Stimulated activated CD8-positive, alpha-beta memory T cell treated with anti-CD3 and anti-CD28 coated beads, Interleukin-15, amount 100 ng/mL, for 48 hours (primary cell): ENCODE measurements at regions not wholly inside any gene's neighbourhood (a gene's known extent, or its start where the extent isn't known, plus 50 kb on each side); places are given as distances from the start of the nearest gene placed in this dataset.
"Not testable (repeated sequence)": the region's sequence is repeated elsewhere in the genome, so short reads cannot be mapped to it uniquely, and the experiment has no call there.

Source experiments
- DNase-seq, 2 donors: peaks; one replicate each; pipeline ENCODE4 v3.0.0-alpha.2; 2020; ENCODE audit warnings: low read depth in 2 of 2

DNA sequence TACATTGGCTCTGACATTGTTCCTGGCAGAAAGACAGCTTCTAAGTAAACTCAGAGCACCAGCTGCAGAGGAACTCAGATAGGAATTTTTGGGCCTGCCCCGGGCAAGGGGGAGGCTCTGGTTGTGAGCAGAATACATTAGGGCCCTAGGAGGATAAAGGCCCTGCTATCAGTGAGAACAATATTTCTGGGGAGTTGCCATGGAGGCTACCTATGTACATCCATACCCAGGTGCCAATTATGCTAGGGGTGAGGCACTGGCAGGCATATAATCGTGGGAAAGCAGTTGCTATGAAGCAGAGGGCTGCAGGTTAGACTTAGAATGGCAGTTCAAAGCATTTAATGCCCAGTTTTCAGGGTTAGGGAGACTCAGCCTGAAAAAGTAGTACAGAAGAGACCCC lies 273.5 kb upstream of the EDA2R start:
- DNase-seq, result no peak

DNA sequence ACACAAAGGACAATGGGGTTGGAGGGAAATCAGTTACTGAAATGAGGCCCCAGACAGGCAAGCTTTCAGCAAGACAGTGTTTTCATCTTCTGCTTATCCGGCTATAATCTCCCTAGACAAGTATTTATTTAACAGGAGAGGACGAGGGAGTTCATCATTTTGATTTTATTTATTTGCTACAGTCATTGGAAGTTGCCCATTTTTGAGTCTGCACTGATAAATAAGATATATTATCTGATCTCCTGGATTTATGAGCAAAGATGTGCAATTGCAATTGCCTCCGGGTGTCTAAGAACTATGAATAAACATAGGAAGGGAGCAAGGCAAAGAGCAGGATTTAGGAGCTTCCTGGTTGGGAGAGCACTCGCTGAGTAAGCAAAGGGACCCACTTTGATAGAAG lies 263.2 kb upstream of the EDA2R start:
- no peak for DNase-seq

DNA sequence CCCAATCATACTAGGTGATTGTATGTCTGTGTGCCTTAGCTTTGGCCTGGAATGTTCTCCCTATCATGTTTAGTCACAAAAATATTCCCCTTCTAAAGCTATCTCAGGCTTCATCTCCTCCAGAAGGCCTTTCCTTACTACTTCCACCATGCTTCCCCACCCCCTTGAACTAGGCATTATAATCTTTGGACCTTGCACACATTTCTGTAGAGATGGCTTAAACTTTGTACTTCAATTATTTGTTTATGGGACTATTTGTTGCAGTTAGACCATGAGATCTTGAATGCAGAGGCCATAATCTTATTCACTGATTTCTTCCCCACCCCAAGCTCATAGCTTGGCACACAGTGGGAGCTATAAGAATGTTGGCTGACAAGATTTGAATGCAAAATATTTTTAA lies 262.0 kb upstream of the EDA2R start:
- DNase-seq, result no peak

DNA sequence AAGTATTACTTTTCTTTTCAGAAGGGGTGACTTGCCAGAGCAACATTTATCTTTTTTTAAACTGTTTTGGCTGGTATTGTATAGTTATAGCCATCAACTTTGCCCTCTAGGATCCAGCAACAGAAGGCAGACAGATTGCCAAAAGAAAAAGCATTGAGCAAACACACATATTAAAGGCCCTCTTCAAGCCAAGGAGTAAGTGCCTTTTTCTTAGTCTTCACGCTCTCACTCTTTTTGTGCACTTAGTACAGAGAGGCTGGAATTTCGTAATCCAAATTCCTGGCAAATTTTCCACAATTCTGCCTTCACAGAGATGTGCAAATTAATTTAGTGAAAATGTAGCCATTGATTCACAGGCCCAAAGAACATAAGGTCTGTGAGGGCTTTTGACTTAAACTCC lies 253.1 kb upstream of the EDA2R start:
- DNase-seq, result no peak

DNA sequence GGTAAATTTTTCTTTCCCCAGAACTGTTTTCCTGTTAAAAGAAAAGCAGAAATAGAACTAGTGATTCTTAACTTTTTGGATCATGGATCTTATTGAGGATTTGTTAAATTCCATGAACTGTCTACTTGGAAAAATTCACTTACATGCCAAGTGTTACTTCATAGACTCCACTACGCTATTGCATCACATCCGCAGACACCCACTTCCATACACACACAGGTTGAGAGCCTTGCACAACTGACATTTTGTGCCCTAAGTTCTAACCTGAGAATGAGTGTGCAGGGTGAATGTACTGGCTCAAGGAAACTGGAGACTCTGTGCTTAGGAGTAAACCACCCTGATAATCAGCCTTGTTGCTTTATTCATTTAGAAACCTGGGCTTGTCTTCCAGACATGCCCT lies 250.5 kb upstream of the EDA2R start:
- no peak for DNase-seq

DNA sequence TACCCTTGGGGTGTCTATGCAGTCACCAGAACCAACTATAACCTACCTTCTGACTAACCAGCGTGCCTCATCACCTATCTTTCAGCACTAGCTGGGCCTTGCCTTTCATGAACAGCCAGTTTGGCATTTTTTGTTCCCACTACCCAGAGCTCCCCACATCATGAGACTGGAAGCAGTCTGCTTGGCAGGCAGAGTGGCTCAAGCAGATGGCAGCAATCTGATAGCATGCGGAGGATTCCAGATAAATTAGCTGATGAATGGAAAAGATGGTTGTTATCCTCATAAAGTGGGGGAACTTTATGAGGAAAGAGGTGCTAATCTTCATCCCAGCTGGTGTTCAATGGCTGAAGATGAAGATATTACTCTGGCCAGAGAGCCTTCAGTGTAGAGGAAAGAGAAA lies 243.2 kb upstream of the EDA2R start:
- DNase-seq, result no peak

DNA sequence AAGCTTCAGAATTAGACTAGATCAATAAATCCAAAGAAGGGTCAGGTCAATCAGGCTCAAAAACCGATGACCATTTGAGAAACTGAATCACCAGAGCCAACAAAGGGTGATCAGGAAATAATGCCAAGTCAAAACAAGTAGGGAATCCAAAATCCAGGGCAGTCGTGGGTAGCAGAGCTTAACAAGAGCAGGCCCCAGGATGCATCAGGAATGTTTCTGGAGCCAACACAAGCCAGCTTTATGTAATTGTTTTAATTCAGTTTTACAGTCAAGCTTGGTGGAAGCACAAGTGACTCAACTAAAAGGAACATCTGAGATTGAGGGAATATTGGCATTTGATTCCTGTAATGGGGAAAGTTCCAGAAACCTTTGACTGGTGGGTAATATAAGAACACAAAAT lies 237.9 kb upstream of the EDA2R start:
- DNase-seq, result no peak

DNA sequence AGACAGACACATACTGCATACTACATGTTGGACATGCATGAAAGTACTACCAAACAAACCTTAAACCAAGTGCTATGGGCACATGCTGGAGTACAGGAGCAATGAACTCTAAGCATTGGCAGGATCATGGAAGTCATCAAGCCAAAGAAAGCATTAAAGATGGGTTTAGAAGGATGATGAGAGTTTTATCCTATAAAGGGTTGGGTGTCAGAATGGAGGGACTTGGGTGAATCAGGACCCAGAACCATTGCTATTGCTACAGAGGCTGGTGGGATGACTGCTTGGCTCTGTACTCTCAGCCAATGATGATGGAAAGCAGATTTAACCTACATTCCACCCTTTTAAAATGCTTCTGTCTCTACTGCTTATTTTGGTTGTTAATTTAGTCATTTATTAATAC lies 233.9 kb upstream of the EDA2R start:
- DNase-seq, result no peak

DNA sequence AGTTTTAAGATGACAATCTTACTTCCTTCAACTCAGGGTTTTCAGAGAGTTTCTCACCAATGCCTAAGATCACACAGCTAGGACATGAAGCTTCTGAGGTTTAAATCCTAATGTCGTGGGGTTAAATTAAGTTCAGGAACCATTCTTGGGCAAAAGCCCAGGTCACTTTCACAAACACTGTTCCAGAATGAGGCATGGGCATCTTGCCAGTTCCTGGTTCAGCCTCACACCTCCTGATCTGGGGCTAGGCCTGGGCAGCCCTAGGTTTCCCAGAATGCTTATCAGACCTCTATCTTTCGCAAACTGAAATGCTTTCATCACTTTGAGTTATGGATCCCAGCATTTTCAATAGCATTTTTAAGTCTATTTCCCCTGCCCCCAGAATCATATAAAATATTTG lies 224.8 kb upstream of the EDA2R start:
- DNase-seq, result no peak

DNA sequence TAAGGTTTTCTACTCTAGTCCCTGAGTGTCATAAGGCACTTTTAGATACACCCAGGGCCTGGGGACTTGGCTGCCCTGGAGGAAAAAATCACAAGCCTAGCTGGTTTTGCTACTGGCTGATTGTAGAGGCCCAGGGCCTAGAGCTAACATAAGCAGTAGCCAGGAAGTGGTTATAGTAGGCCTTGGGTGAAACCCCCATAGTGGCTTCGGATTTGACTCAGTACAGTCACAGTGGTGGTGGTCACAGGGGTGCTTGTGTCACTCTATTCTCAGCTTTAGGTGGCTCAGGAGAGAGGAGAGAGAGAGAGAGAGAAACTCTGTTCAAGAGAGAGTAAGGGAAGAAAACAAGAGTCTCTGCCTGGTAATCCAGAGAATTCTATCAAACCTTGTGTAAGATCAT lies 194.5 kb upstream of the EDA2R start:
- DNase-seq, result peak in 1 of 2 donors; percentile 2

DNA sequence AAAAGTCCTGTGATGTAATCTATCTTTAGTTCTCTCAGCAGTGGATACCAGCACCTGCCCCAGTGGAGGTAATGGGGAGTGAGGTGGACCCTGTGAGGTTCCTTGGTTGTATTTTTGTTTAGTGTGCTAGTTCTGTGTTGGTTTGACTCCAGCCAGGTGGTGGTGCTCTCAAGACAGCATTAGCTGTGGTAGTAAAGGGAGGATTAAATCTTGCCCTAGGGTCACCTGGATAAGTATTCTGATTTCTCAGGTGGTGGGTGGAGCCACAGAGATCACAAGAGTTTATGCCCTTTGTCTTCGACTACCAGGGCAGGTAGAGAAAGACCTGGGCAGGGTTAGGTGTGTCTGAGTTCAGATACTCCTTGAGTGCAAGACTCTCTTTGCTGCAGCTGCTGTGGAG lies 176.3 kb upstream of the EDA2R start:
- no peak for DNase-seq

DNA sequence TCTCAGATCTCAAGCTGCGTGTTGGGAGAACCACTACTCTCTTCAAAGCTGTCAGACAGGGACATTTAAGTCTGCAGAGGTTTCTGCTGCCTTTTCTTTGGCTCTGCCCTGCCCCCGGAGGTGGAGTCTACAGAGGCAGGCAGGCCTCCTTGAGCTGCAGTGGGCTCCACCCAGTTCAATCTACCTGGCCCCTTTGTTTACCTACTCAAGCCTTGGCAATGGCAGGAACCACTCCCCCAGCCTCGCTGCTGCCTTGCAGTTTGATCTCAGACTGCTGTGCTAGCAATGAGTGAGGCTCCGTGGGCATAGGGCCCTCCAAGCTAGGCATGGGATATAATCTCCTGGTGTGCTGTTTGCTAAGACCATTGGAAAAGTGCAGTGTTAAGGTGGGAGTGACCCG lies 155.6 kb upstream of the EDA2R start:
- DNase-seq, result not testable (repeated sequence)

DNA sequence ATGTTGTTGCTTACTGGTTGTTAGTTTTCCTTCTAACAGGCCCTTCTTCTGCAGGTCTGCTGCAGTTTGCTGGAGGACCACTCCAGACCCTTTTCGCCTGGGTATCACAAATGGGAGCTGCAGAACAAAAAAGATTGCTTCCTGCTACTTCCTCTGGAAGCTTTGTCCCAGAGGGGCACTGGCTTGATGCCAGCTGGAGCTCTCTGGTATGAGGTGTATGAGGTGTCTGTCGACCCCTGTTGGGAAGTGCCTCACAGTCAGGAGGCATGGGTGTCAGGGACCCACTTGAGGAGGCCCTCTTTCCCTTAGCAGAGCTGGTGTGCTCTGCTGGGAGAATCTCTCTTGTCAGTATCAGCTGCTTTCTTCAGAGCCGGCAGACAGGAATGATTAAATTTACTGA lies 127.4 kb upstream of the EDA2R start:
- DNase-seq, result no peak

DNA sequence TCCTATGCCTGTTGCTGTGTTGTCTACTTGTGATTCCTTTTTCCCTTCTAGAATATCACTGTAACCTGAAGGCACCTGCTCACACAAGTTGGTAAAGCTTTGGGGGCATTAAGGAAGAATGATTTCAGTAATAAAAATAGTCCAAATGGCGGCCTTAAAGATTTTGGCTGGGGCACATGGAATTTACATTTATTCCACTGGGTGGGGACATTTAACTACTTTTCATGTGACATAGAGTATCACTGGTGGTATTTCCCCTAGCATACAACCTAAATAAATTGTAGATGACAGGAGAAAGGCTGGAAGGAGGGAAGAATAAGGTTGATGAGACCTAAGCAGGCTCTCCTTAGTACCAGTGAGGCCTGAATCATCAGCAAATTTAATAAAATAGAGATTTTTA lies 121.8 kb upstream of the EDA2R start:
- no peak for DNase-seq

DNA sequence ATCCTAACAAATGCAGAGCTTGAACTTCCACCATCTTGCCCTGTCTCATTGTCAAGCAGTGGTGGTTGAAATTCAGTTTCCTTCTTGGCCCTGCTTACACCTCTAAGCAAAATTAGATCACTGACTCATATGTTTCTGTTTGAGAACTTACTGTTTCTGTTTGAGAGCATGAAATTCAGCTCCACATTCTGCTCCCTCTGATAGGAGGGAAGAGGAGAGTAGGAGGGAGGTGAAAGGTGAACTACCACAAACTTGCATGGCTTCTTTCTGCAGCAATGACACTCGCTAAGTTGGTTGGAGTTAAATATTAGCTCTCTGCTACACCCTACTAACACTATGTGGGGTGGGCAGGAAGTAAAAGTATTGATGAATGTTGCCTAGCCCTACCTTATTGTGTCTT lies 117.8 kb upstream of the EDA2R start:
- no peak for DNase-seq

DNA sequence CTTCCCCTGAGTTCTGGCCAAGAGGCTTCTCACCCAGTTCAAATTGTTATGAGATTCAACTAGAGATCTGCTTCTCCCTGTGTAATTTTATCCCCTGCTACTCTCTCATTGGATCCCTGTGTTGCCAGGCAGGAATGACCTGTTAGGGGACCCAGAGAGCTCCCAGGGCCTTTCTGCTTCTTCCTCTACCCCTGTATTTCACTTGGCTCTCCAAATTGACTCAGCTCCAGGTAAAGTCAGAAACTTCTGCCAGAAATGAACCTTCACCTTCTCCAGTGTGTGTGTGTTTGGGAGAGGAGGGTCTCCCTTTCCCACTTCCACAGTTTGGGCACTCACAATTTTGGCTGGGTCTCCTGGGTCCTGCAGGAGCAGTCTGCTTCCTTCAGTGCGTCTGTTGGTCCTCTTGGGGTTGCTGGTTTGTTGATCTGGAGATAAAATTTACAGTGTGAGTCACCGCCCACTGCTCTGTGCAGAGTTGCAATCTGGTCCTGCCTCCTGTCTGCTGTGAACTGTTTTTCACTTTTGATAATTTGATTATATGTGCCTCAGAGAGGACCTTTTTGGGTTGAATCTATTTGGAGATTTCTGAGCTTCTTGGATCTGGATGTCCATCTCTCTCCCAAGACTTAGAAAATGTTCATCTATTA lies 112.4 kb upstream of the EDA2R start:
- no peak for DNase-seq

DNA sequence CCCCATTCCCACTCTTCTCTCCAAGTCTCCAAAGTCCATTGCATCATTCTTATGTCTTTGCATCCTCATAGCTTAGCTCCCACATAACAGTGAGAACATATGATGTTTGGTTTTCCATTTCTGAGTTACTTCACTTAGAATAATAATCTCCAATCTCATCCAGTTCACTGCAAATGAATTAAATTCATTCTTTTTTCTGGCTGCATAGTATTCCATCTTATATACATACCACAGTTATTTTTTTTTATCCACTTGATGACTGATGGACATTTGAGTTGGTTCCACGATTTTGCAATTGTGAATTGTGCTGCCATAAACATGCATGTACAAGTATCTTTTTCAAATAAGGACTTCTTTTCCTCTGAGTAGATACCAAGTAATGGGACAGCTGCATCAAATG lies 105.6 kb upstream of the EDA2R start:
- DNase-seq, result not testable (repeated sequence)

DNA sequence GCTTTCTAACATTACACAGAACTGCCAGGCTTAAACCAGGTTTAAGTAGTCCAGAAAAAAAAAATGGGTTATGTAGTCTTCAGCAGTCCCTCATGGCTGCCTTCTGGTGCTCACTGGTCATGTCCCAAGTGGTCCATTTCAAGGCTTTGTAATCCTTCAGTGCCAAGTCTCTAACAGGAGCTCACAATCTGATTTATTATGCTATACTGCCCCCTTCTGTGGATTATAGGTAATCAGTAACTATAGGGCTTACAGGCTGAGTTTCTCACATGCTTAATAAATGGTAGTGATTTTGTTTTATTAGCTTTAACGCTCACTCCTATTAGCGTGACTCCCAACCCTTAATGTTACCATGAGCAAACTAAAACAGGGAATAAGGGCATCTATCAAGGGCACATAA lies 92.5 kb upstream of the EDA2R start:
- no peak for DNase-seq

DNA sequence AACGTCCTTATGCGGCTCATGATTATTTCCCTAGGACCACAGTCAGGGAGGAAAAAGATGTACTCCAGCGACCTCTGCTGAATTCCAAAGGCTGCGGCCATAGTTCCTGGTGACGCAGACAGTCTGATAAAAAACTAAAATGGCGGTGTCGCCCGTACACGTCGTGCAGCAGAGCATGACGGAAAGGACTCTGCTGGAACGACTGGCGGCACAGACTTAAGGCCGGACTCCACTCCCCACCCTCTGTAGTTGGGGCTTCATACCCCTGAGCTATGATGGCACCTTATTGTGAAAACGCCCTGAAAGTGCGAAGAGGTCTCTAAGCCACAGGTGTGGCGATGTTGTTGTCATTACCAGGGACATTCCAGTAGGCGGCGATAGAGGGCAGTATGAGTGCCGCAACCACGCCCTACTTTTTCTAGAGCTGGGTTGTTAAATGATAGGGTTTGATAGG lies 90.0 kb upstream of the EDA2R start:
- DNase-seq, result peak; percentile 16 to 20

DNA sequence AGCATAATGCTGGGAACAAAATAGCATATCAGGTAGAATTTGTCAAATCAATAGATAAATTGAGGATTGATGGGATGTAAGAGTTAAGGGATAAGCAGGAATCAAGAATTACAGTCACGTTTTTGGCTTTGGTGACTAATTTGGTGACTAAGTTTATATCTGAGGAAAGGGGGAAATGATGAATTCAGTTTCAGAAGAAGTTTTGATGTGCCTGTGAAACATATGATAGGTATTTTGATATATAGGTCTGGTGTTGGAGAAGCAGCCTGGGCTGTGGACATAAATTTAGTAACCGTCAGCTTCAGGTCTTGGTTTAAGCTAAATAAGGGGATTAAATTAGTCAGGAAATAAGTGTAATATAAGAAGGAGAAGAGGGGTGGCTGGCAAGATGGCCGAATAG lies 79.0 kb upstream of the EDA2R start:
- DNase-seq, result no peak

DNA sequence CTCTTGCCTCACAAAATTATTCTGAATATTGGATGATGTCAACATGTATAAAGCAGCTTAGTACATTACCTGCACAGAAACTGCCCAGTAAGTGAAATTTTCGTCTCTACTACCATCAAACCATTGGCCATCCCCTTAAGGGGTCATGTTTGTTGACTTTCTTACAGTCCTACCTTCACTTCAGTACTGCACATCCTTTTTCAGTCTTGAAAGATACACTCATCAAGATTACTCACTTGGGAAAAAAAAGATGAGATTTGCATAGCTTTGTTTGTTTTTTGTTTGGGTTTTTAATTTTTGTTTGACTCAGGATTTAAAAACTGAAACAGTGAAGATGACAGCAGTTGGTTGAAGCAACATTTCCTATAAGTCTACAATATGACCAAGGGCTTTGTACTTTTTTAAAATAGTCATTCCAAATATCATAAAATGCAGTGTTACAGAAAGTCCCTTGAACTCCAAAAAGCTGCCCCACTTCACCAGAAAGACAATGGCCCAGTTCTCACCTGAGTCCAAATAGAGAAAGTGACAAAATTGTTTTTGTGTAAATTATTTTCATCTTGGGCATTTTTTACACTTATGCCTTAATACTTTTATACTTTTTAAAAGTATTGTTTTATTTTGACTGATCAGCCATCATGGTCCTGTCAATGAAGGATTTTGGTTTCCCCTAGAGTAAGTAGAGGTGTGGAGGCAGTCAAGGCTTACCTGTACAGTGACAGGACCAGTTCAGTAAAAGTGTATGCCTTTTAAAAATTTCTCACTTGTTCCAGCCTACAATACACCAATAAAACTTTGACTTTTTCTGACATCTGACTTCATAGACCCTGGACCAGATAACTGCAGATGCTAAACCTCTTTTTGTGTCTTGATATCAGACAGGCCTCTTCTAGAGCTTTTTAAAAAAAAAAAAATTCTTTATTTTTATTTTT lies 59.7 kb upstream of the EDA2R start:
- no peak for DNase-seq

DNA sequence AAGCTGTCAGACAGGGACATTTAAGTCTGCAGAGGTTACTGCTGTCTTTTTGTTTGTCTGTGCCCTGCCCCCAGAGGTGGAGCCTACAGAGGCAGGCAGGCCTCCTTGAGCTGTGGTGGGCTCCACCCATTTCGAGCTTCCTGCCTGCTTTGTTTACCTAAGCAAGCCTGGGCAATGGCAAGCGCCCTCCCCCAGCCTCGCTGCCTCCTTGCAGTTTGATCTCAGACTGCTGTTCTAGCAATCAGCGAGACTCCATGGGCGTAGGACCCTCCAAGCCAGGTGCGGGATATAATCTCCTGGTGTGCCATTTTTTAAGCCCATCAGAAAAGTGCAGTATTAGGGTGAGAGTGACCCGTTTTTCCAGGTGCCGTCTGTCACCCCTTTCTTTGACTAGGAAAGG lies 53.6 kb upstream of the EDA2R start:
- DNase-seq, result not testable (repeated sequence)
